Activated T-helper 1 cell treated with Interleukin-2 at 50 U/mL for 16 hours (primary cell): ENCODE measurements at regions not wholly inside any gene's neighbourhood (a gene's known extent, or its start where the extent isn't known, plus 50 kb on each side); places are given as distances from the start of the nearest gene placed in this dataset.
"Not testable (repeated sequence)": the region's sequence is repeated elsewhere in the genome, so short reads cannot be mapped to it uniquely, and the experiment has no call there.

Experiments
- DNase-seq: peaks from one replicate; pipeline ENCODE4 v3.0.0-alpha.2; 2020; ENCODE audit warnings: low read depth

- no peak for DNase-seq
Observed at GRCh38 chr2:220705678-220706077, 866.4 kb downstream of the EPHA4 start.

- DNase-seq, result no peak
Observed at GRCh38 chr2:220707261-220707660, 864.8 kb downstream of the EPHA4 start.

GRCh38 chr2:220708366-220708765, 863.7 kb downstream of the EPHA4 start:
- DNase-seq, result no peak

GRCh38 chr2:220717283-220717682, 854.8 kb downstream of the EPHA4 start:
- DNase-seq, result no peak

- DNase-seq, result no peak
Observed at GRCh38 chr2:220736778-220737177, 835.3 kb downstream of the EPHA4 start.

- no peak for DNase-seq
Observed at GRCh38 chr2:220743203-220743602, 828.9 kb downstream of the EPHA4 start.

GRCh38 chr2:220744861-220745260, 827.2 kb downstream of the EPHA4 start:
- no peak for DNase-seq

GRCh38 chr2:220745682-220746081, 826.4 kb downstream of the EPHA4 start:
- DNase-seq, result no peak

- no peak for DNase-seq
Observed at GRCh38 chr2:220747736-220748135, 824.4 kb downstream of the EPHA4 start.

- DNase-seq, result no peak
Observed at GRCh38 chr2:220748875-220749479, 823.1 kb downstream of the EPHA4 start.

- no peak for DNase-seq
Observed at GRCh38 chr2:220753486-220753885, 818.6 kb downstream of the EPHA4 start.

- no peak for DNase-seq
Observed at GRCh38 chr2:220756653-220757052, 815.5 kb downstream of the EPHA4 start.

GRCh38 chr2:220758376-220758775, 813.7 kb downstream of the EPHA4 start:
- not testable (repeated sequence) for DNase-seq

GRCh38 chr2:220764171-220764570, 807.9 kb downstream of the EPHA4 start:
- no peak for DNase-seq

GRCh38 chr2:220767591-220768255, 804.4 kb downstream of the EPHA4 start:
- no peak for DNase-seq

GRCh38 chr2:220775856-220776488, 796.1 kb downstream of the EPHA4 start:
- DNase-seq, result no peak

- DNase-seq, result not testable (repeated sequence)
Observed at GRCh38 chr2:220779076-220779475, 793.0 kb downstream of the EPHA4 start.

- DNase-seq, result no peak
Observed at GRCh38 chr2:220779511-220779910, 792.6 kb downstream of the EPHA4 start.

- DNase-seq, result no peak
Observed at GRCh38 chr2:220779931-220780330, 792.2 kb downstream of the EPHA4 start.

- no peak for DNase-seq
Observed at GRCh38 chr2:220781622-220782241, 790.4 kb downstream of the EPHA4 start.

- DNase-seq, result no peak
Observed at GRCh38 chr2:220782609-220783113, 789.4 kb downstream of the EPHA4 start.

GRCh38 chr2:220783671-220784070, 788.4 kb downstream of the EPHA4 start:
- no peak for DNase-seq

GRCh38 chr2:220785178-220785577, 786.9 kb downstream of the EPHA4 start:
- no peak for DNase-seq
